GM19043 (cell line): ENCODE measurements at regions not wholly inside any gene's neighbourhood (a gene's known extent, or its start where the extent isn't known, plus 50 kb on each side); places are given as distances from the start of the nearest gene placed in this dataset.

Experiments
- ATAC-seq: cut with Tn5 transposase; IDR thresholded peaks from one replicate; pipeline ENCODE4 v1.9.1; 2021; ENCODE audit warnings: low read depth; ENCODE audit not compliant: unreplicated experiment

GRCh38 chr4:3364634-3365314 lies 72.0 kb downstream of the RGS12 start:
- ATAC-seq, result no peak

DNA sequence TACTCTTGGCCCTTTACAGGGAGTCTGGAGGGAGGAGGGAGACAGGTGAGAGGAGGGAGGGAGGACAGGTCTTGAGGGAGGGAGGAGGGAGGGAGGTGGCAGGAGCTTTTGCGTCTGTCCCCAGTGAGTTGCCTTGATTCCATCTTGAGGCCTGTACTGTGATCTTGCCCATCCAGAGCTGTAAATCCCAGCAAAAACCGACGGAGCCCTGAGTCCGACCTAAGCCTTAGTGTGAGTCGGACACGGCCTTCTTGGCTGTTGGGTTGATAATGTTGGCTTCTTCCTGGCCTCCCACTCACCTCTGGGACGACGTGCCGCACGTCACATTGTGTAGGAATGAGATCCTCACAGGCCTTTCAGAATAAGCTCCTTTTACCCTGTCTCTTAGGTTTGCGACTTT lies 72.5 kb downstream of the RGS12 start:
- no peak for ATAC-seq

DNA sequence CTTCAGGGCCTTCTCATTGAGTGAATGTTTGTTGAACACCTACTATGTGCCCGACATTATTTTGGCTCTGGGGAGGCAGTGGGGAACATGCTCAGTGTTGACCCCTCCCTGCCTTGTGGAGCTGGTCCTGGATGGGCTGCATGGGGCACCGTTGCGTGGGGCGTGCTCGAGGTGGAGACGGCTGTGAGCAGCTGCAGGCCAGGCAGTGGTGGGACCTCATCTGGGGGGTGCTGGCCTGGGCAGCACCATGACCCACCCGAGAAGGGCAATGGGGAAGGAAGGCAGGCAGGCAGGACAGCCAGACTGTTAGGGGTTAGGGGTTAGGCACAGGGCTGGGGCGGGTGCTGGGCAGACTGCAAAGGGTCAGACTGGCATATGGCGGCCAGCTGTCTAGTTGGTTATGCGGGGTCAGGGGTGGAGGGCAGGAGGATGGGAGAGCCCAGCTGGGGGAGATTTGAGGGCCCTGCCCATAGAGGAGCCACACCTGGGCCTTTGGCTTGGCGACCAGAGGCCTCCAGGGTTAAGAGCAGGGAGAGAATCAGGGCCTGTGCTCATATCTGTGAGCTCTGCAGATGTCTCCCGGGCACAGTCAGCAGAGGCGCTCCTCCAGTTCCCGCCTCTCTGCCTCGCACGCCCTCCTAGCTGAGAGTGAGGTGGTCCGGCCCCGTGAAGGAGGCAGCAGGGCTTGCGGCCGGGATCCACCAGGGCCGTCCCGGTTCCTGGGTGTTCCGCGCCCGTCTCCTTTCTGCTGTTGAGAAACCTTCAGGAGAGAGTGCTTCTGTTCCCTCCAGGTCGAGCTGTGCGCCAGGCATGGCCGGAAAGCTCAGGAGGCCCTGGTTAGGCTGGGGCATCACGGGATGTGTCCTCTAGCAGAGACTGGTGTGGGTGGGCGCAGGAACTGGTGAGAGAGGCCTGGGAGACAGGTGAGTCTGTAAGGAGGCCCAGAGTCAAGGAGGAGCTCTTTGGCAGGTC lies 73.3 kb downstream of the RGS12 start:
- ATAC-seq, result no peak

DNA sequence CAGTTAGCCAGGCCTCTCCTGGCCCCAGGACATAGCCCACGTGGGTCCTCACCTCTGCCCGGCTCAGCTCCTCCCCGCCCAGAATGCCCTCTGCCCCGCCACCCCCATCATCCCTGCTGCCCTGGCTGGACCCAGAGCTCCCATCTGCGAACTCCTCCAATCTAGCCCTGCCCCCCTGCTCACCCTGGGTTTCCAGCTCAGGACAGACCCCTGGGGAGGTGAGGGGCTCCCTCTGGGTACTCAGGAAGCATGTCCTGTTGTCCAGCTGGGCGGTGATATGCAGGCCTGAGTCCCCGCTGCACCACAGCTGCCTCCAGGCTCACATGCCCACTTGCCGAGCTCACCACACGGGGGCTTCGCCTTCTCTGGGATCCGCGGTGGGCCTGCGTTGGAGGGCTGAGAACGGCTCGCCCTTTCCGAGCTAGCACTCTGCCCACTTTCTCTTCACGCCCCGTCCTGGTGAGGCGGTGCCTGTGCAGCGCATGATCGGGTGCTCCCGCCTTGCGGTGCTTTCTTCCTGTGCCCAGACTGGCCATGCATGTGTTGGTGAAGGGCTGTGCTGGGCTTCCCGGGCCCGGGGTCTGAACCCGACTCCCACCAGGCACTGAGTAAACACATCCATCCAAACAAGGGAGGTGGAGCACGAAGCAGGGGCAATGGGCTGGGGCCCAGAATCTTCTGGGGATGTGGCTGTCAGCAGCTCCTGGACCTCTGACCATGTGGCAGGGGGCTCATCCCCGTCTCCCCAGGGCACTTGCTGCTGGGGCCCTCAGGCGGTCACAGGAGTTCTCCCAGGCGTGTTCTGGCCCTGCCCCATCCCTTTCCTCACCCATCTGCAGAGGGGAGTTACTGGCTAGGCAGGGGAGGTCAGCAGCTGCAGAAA lies 74.3 kb downstream of the RGS12 start:
- ATAC-seq, result no peak

DNA sequence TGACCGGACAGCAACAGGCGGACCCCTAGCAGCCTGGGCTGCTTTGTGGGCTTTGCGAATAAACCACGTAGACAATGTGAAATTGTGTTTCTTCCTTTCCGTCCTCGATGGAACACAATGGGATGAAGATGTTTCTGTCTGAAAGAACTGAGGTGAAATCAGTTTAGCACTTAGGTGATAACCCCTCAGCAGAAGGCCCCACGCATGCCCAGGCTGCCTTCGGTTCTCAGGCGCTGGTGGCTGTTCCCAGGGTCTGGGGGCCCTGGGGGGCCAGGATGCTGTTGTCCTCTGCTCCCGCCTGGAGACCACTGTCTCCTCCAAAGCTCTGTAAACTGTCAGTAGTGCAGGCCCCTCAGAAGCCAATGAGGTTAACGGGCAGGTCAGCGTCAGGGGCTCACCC lies 73.9 kb upstream of the HGFAC start:
- ATAC-seq, result no peak

DNA sequence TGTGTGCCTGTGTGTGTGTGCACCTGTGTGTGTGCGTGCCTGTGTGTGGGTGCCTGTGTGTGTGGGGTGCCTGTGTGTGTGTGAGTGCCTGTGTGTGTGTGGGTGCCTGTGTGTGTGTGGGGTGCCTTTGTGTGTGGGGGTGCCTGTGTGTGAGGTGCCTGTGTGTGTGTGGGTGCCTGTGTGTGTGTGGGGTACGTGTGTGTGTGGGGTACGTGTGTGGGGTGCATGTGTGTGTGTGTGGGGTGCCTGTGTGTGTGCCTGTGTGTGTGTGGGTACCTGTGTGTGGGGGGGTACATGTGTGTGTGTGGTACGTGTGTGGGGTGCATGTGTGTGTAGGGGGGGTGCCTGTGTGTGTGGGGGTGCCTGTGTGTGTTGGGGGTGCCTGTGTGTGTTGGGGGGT lies 73.4 kb upstream of the HGFAC start:
- ATAC-seq, result no peak

DNA sequence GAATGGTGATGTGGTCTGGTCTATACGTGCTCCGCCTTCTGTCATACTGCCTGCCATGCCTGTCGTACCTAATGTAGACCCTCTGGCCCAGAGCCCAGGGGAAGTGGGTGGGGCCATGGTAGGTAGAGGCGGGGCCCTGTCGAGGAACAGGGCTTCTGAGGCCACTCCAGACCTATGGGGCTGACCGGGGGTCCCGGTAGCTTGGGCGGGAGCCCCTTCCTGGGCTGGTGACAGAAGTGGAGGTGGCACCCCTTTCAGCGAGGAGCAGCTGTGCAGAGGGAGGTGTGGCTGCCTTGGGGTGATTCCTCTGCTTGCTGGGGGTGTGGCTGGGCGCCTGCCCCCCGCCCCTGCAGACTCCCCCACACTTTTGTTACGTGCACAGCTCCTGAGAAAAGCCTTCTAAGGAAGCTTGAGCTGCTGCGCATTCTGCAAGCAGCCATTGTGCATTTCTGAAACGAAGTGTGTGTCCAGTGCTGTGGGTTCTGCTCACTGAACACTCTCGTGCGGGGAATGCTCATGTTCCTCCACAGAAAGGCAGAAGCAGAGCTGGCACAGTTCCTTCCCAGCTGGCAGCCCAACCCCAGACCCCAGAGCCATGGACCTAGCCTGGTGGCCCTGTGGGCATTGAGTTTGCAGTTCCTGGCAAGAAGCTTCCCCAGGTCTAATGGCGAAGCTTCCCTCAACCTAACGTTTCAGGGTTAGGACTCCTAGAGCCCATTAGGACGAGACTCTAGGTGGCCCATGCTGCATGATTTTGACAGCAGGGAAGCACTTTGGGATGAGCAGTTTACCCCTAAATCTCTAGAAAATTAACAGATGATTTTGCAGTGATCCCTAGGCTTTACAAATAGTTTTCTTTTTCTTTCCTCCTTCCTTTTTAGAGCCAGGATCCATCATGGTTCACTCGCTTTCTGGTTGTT lies 72.7 kb upstream of the HGFAC start:
- ATAC-seq, result no peak

- ATAC-seq, result no peak
Observed at GRCh38 chr4:3369781-3370674, 71.7 kb upstream of the HGFAC start.

- ATAC-seq, result no peak
Observed at GRCh38 chr4:3371033-3372001, 70.5 kb upstream of the HGFAC start.

DNA sequence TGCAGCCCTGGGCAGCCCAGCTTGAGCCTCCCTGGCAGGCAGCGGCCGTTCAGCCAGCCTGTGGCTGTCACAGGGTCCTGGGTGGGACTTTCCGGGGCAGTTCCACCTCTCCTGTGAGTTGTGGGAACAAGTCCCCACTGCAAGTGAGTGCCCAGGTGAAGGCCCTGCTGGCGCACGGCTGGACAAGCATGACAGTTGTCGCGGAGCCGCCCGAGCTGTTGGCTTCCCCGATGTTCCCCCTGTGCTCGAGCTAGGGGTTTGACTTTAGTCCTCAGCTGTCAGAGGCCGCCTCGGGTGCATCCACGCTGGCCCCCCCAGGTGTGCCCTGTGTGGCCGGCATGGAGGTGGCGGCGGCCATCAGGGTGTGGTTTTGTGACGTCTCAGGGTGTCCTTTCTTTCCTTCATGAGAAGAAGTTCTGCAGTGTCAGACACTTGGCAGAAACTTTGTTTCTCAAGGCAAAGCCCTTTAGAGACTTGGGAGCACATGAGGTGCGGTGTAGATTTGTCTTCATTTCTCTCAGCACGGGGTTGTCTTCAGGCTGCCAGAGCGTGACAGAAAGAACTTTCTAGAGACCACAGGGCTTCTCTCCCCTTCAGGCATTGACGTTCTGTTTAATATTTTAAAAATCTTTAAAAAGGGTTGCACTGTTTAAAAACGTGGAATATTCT lies 69.4 kb upstream of the HGFAC start:
- no peak for ATAC-seq

DNA sequence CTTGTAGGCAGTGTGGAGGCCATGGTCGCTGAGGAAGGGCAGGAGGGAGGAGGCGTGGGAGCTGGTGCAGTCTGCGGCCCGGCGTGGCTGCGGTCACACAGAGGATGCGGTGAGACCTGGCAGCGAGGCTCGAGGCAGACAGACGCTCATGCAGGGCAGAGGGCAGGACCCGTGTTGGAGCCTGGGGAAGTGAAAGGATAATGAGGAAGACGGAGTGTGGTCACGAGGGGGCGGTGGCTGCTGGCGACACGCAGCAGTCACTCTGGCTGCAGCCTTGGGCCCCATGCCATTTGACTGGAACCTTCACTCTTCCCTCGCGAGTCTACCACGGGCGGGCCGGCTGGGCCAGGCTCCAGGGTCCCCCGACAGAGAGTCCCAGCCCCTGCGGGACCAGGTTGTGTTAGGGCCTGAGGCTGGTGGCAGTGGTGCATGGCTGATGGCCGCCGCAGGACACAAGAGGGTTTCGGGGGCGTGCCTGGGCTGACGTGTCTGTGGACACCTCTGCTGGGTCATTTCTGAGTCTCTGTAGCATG lies 68.8 kb upstream of the HGFAC start:
- ATAC-seq, result no peak

DNA sequence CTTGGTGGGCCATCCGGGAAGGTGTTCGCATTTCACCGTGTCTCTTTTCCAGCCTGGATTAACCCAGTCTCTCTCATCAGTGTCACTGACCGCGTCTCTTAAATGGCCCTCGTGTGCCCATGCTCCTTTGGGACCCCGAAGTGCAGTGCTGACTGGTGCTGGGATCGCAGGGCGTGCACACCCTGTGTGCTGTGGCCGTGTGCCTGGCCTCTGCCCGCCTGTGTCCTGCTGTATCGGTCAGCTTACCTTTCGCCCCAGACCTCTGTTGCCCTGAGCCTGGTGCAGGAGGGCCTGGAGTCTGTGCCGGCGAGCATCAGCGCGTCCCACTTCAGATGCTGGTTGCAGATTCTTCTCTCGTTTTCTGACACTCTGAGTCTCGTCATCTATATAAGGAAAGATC lies 68.3 kb upstream of the HGFAC start:
- no peak for ATAC-seq

- ATAC-seq, result no peak
Observed at GRCh38 chr4:3374011-3374645, 67.6 kb upstream of the HGFAC start.

DNA sequence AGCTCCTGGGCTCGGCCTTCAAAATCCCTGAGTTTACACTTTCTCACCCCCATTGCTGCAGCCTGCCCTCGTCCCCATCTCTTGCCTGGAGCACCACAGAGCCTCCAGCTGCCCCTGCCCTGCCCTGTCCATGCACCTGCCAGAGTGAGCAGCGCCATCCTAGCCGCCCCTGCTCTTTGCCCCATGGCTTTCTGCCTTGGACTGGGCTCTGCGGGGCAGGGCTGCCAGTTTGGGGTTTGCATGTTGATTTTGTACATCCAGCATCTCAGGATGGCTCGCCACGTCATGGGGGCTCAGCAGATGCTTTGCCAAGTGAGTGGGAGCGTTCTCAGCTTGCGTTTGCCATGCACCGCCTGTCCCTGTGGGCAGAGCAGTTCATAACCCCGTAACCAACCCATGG lies 67.1 kb upstream of the HGFAC start:
- no peak for ATAC-seq

GRCh38 chr4:3375688-3376087 lies 66.1 kb upstream of the HGFAC start:
- no peak for ATAC-seq

GRCh38 chr4:3376266-3376665 lies 65.5 kb upstream of the HGFAC start:
- no peak for ATAC-seq

GRCh38 chr4:3377557-3377956 lies 64.2 kb upstream of the HGFAC start:
- no peak for ATAC-seq
